ENCODE measurements at regions not wholly inside any gene's neighbourhood (a gene's known extent, or its start where the extent isn't known, plus 50 kb on each side); places are given as distances from the start of the nearest gene placed in this dataset.

DNA sequence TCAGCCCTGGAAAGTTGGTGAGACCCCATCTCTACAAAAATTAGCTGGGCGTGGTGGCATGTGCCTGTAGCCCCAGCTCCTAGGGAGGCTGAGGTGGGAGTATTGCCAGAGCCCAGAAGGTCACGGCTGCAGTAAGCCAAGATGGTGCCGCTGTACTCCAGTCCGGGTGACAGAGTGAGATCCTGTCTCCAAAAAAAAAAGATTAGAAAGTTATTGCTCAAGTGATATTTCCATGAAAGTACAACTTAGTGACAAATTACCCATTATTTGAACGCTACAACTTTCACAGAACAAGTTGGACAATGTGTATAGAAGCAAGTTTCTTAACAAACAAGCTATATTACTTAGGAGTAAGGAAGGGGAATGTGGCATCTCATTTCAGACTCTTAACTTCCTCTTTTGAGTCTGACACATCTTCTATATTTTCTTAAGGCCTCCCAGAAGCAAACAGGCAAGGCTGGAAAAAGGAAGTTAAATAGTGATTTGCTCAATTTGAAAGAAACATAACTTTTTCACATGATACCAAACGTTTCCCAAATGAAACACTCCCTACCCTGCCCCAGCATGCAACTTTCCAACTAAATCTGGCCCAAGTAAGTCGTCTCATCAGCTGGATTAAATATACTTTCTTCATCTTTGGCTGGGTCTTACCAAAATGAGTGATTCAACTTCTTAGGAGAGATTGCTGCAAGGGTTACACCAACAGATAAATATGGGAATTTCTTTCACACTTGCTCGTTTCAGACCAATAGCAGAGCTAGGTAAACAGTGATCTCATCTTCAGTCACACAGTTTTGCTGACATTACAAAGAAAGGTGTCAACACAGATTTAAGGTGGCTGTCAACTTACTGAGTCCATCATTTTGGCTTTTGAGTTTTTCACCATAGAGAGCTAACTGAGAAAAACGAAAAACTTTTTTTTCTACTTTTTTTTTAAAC lies 66.3 kb upstream of the KLF6 start:
- ChIA-PET POLR2A (interaction anchor here (1.0 to 3.5 kb wide), 4 partner anchors 35 to 653 kb away, joined by 3 to 57 read pairs (median 4); partner anchors contain the start of gene KLF6), CTCF (interaction anchor here (0.6 to 0.7 kb wide), 2 partner anchors 76 to 616 kb away, joined by 3 read pairs; no protein-coding TSS in a partner anchor)
- H3K36me3 ChIP-seq (ENCODE audit: control insufficient read depth in 2 of 2, insufficient read depth in 1 of 2, low read length in 2 of 2): no peaks in the 10 kb centered on the region
- H3K27ac ChIP-seq (ENCODE audit: extremely low read depth, low read depth, low read length): peak overlapping the region; percentile 52; the same call in 1 of the 2 replicates
- H3K4me1 ChIP-seq (ENCODE audit: control insufficient read depth, insufficient read depth, low read length): peaks cover 15% of the 10 kb centered on the region
- no peak overlapping the region for H3K4me3 ChIP-seq (ENCODE audit: low read depth, low read length)
- no peaks in the 10 kb centered on the region for H3K9me3 ChIP-seq (ENCODE audit: control insufficient read depth, insufficient read depth, low read depth, low read length)
- TF ChIP-seq PRDM6 (tag by site-specific recombination; IDR thresholded peaks at IDR 0.05) (peak; percentile 95), ZNF18 (tag by site-specific recombination; IDR thresholded peaks at IDR 0.05) (no peak), BCL11A (tag by site-specific recombination; IDR thresholded peaks at IDR 0.05; ENCODE audit: low read depth) (no peak), ZNF138 (tag by site-specific recombination; IDR thresholded peaks at IDR 0.05; ENCODE audit: borderline replicate concordance) (no peak), SALL2 (tag by site-specific recombination; IDR thresholded peaks at IDR 0.05; ENCODE audit: borderline replicate concordance) (no peak), SCRT2 (tag by site-specific recombination; IDR thresholded peaks at IDR 0.05) (no peak), KLF16 (tag by site-specific recombination; IDR thresholded peaks at IDR 0.05) (no peak), PATZ1 (tag by site-specific recombination; IDR thresholded peaks at IDR 0.05) (no peak), YY1 (tag by site-specific recombination; IDR thresholded peaks at IDR 0.05) (no peak), ZNF133 (tag by site-specific recombination; IDR thresholded peaks at IDR 0.05) (no peak), ZNF555 (tag by site-specific recombination; conservative IDR thresholded peaks at IDR 0.05) (no peak), ZNF843 (tag by site-specific recombination; IDR thresholded peaks at IDR 0.05) (0 out of 2 replicates have a peak, but pooled peaks have one; percentile 32), ZIC2 (tag by site-specific recombination; IDR thresholded peaks at IDR 0.05) (no peak), ZNF366 (tag by site-specific recombination; conservative IDR thresholded peaks at IDR 0.05) (peak; percentile 52), SETDB1 (IDR thresholded peaks at IDR 0.05; ENCODE audit: insufficient read length, low read length) (no peak), ZBTB1 (tag by site-specific recombination; IDR thresholded peaks at IDR 0.05) (no peak), GLIS1 (tag by site-specific recombination; IDR thresholded peaks at IDR 0.05) (peak; percentile 34; the same call in 1 of the 2 replicates), MYNN (tag by site-specific recombination; IDR thresholded peaks at IDR 0.05; ENCODE audit: borderline replicate concordance) (no peak), ZNF791 (tag by site-specific recombination; IDR thresholded peaks at IDR 0.05) (no peak), BCL11B (tag by site-specific recombination; IDR thresholded peaks at IDR 0.05; ENCODE audit: low read depth) (no peak)
- TF ChIP-seq, protein P1, sequence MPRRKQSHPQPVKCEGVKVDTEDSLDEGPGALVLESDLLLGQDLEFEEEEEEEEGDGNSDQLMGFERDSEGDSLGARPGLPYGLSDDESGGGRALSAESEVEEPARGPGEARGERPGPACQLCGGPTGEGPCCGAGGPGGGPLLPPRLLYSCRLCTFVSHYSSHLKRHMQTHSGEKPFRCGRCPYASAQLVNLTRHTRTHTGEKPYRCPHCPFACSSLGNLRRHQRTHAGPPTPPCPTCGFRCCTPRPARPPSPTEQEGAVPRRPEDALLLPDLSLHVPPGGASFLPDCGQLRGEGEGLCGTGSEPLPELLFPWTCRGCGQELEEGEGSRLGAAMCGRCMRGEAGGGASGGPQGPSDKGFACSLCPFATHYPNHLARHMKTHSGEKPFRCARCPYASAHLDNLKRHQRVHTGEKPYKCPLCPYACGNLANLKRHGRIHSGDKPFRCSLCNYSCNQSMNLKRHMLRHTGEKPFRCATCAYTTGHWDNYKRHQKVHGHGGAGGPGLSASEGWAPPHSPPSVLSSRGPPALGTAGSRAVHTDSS (tag by site-specific recombination; IDR thresholded peaks at IDR 0.05): no peak
- TF ChIP-seq, protein P2, sequence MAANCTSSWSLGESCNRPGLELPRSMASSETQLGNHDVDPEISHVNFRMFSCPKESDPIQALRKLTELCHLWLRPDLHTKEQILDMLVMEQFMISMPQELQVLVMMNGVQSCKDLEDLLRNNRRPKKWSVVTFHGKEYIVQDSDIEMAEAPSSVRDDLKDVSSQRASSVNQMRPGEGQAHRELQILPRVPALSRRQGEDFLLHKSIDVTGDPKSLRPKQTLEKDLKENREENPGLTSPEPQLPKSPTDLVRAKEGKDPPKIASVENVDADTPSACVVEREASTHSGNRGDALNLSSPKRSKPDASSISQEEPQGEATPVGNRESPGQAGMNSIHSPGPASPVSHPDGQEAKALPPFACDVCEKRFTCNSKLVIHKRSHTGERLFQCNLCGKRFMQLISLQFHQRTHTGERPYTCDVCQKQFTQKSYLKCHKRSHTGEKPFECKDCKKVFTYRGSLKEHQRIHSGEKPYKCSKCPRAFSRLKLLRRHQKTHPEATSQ (tag by site-specific recombination; IDR thresholded peaks at IDR 0.05): no peak
- TF ChIP-seq, protein P3, sequence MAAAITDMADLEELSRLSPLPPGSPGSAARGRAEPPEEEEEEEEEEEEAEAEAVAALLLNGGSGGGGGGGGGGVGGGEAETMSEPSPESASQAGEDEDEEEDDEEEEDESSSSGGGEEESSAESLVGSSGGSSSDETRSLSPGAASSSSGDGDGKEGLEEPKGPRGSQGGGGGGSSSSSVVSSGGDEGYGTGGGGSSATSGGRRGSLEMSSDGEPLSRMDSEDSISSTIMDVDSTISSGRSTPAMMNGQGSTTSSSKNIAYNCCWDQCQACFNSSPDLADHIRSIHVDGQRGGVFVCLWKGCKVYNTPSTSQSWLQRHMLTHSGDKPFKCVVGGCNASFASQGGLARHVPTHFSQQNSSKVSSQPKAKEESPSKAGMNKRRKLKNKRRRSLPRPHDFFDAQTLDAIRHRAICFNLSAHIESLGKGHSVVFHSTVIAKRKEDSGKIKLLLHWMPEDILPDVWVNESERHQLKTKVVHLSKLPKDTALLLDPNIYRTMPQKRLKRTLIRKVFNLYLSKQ (tag by site-specific recombination; IDR thresholded peaks at IDR 0.05; ENCODE audit: borderline replicate concordance): no peak
